ENCODE measurements at regions not wholly inside any gene's neighbourhood (a gene's known extent, or its start where the extent isn't known, plus 50 kb on each side); places are given as distances from the start of the nearest gene placed in this dataset.

DNA sequence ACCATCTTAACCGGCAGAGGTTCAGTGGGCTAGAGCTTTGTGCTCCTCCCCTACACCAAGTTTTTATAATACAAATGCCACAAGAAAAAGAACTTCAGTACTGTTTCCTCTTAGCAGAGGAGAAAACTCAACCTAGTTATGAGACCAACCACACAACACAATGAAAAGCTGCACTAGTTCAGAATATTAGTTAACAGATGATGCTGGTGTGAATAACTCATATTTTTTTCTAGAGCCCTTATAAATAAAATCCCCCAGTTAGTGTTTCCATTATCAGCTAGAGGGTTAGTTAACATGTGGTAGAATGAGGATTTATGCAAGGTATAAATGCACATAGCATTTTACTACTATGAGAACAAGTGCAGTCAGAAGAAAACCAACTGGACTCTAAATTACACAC lies 61.9 kb upstream of the AMN1 start:
- intact Hi-C loops (cut with DNase I; ENCODE audit: low total_unique reads) = no loop called here
- TF ChIP-seq CTCF (IDR thresholded peaks at IDR 0.05) (no peak), POLR2A (IDR thresholded peaks at IDR 0.05) (no peak)
- Histone ChIP-seq H3K4me1 (peaks cover 3% of the 10 kb centered on the region), H3K36me3 (ENCODE audit: low read depth, missing control alignments) (no peaks in the 10 kb centered on the region), H3K9me3 (no peaks in the 10 kb centered on the region), H3K4me3 (no peak overlapping the region), H3K27me3 (no peaks in the 10 kb centered on the region), H3K27ac (no peak overlapping the region)
- WGBS, 2 donors = 0% methylated on average over 1 of the region's 1 CpG
- DNase-seq = no peak

DNA sequence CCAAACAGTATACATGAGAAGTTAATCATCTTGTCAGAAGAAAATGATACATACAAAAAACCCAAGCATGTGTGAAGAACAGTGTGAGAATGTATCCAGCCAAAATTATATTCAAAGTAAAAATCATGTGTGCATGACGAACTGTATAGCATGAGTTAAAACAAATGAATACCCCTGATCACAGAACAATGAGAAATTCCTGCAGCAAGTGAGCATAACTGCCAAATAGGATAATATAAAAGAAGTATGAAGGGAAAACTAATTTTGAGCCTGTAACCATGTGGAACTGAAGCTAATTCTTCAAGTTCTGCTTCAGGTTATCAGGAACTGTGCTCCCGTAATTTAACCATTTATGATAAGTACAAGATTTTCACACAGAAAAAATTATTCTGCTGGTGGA lies 56.5 kb upstream of the AMN1 start:
- no peaks in the 10 kb centered on the region for H3K27me3 ChIP-seq
- H3K9me3 ChIP-seq = no peaks in the 10 kb centered on the region
- DNase-seq = no peak
- TF ChIP-seq CTCF (IDR thresholded peaks at IDR 0.05) (no peak), POLR2A (IDR thresholded peaks at IDR 0.05) (no peak)
- no peaks in the 10 kb centered on the region for H3K36me3 ChIP-seq (ENCODE audit: low read depth, missing control alignments)
- H3K4me3 ChIP-seq = no peak overlapping the region
- H3K27ac ChIP-seq = no peak overlapping the region
- peaks cover 3% of the 10 kb centered on the region for H3K4me1 ChIP-seq
- intact Hi-C loops (cut with DNase I; ENCODE audit: low total_unique reads) = no loop called here
- 55 to 59% methylated on average over 2 of the region's 2 CpGs for WGBS, 2 donors

GRCh38 chr12:31783996-31784645 lies 55.3 kb upstream of the AMN1 start:
- TF ChIP-seq CTCF (IDR thresholded peaks at IDR 0.05) (no peak), POLR2A (IDR thresholded peaks at IDR 0.05) (no peak)
- H3K4me3 ChIP-seq = no peak overlapping the region

DNA sequence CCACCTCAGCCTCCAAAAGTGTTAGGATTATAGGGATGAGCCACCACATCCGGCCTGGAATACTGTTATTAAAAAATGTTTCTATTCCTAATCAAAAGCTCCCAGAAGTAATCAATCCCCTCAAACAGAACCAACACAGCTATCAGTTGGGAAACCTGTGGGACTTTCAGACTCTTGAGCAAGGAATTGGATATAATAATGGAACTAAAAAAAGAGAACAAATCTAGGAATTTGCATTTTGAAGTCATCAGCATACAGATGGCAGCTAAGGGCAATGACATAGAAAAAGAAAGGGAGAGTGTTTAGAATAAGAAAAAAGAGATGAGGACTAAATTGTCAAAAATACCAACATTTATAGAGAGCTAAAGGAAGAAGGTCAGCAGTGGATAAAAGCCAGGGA lies 54.7 kb upstream of the AMN1 start:
- no peak for DNase-seq
- H3K4me3 ChIP-seq = no peak overlapping the region
- TF ChIP-seq POLR2A (IDR thresholded peaks at IDR 0.05) = no peak
- H3K27ac ChIP-seq = no peak overlapping the region
- H3K36me3 ChIP-seq (ENCODE audit: low read depth, missing control alignments) = no peaks in the 10 kb centered on the region
- H3K9me3 ChIP-seq = no peaks in the 10 kb centered on the region
- intact Hi-C loops (cut with DNase I; ENCODE audit: low total_unique reads) = no loop called here
- H3K4me1 ChIP-seq = no peaks in the 10 kb centered on the region
- WGBS, 2 donors = 60 to 66% methylated on average over 1 of the region's 1 CpG
- no peaks in the 10 kb centered on the region for H3K27me3 ChIP-seq

More at GRCh38 chr12:31783996-31784645, 55.3 kb upstream of the AMN1 start:
- no peak for DNase-seq
- Histone ChIP-seq H3K9me3 (no peaks in the 10 kb centered on the region), H3K27ac (no peak overlapping the region), H3K36me3 (ENCODE audit: low read depth, missing control alignments) (no peaks in the 10 kb centered on the region), H3K27me3 (no peaks in the 10 kb centered on the region), H3K4me1 (no peaks in the 10 kb centered on the region)
- intact Hi-C loops (cut with DNase I; ENCODE audit: low total_unique reads) = no loop called here
- WGBS, 2 donors = 67 to 72% methylated on average over 3 of the region's 3 CpGs

DNA sequence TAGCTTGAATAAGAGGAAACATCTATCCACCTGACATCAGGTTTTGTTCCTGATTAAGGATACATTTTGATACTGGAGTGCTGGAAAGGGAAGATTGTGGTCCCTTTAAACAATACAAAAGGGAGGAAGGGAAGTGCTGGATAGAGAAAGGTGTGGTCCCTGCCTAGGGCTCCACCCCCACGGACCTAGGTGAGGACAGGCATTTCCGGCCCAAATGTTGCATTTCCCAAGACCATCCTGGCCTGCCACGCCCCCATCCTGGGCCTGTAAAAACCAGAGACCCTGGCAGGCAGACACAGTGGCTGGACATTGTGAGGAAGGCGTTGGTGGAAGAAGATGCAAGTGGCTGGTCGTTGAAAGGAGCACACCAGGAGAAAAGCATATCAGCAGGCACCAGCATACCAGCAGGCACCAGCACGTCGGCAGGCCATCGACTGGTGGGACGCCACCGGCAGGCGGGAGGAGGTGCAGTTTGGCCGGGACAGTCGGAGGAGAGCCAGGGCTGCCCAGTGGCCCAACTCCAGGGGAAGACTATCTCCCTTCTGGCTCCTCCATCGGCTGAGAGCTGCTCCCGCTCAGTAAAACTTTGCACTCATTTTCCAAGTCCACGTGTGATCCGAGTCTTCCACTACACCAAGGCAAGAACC lies 53.2 kb upstream of the AMN1 start:
- no peak for TF ChIP-seq POLR2A (IDR thresholded peaks at IDR 0.05)
- no peak for TF ChIP-seq CTCF (IDR thresholded peaks at IDR 0.05)
- peak overlapping the region in 1 of 2 donors; percentile 7 for H3K4me3 ChIP-seq
- H3K9me3 ChIP-seq = no peaks in the 10 kb centered on the region
- H3K4me1 ChIP-seq = no peaks in the 10 kb centered on the region
- H3K27me3 ChIP-seq = no peaks in the 10 kb centered on the region
- intact Hi-C loops (cut with DNase I; ENCODE audit: low total_unique reads) = no loop called here
- DNase-seq = peak; percentile 67
- H3K27ac ChIP-seq = no peak overlapping the region
- 66 to 80% methylated on average over 14 to 17 of the region's 17 CpGs for WGBS, 2 donors
- no peaks in the 10 kb centered on the region for H3K36me3 ChIP-seq (ENCODE audit: low read depth, missing control alignments)
